IMR-90 (cell line): ENCODE measurements at regions not wholly inside any gene's neighbourhood (a gene's known extent, or its start where the extent isn't known, plus 50 kb on each side); places are given as distances from the start of the nearest gene placed in this dataset.

Source experiments
- ATAC-seq: fragments of 200-7000 bp; cut with Tn5 transposase; 2 replicates; pipeline ENCODE4 v1.9.1; 2020; ENCODE audit warnings: low read depth, mild to moderate bottlenecking, moderate library complexity
- BruUV-seq: library from RNA; stranded (reverse); fragments of 400-500 nt; replicated peaks from 2 replicates; lab custom pipeline; 2021; lab: Mats Ljungman, UMichigan
- CTCF ChIA-PET: fragments of 300-600 bp; formaldehyde crosslinking; extraction: SDS; loops from one replicate; lab custom pipeline; 2021; ENCODE audit warnings: antibody characterized with exemption; lab: Yijun Ruan, JAX
- POLR2A ChIA-PET: fragments of 300-600 bp; sonication (Branson Sonifier 250); formaldehyde crosslinking; loops from one replicate; lab custom pipeline; 2022; ENCODE audit warnings: antibody characterized with exemption; ENCODE audit not compliant: unreplicated experiment; lab: Charles Lee
- DNase-seq: peaks from one replicate; pipeline ENCODE4 v3.0.0; 2013
- H2AFZ ChIP-seq: replicated peaks from 2 replicates; pipeline ENCODE3; 2013; ENCODE audit warnings: low read length, mild to moderate bottlenecking; ENCODE audit not compliant: poor library complexity
- H2AK5ac ChIP-seq: 2 replicates; pipeline ENCODE4 v1.6.1; 2013; ENCODE audit warnings: low read depth, low read length, inconsistent platforms
- H2AK9ac ChIP-seq: replicated peaks from 2 replicates; pipeline ENCODE3; 2013; ENCODE audit warnings: mild to moderate bottlenecking, low read depth, low read length, moderate library complexity; ENCODE audit not compliant: poor library complexity
- H2BK120ac ChIP-seq: 2 replicates; pipeline ENCODE4 v1.6.1; 2013; ENCODE audit warnings: low read depth, low read length, inconsistent platforms
- H2BK15ac ChIP-seq: 3 replicates; pipeline ENCODE4 v1.6.1; 2013; ENCODE audit warnings: low read depth, low read length, inconsistent platforms
- H2BK20ac ChIP-seq: 2 replicates; pipeline ENCODE4 v1.6.1; 2013; ENCODE audit warnings: low read depth, mild to moderate bottlenecking, inconsistent platforms, low read length, moderate library complexity
- H2BK5ac ChIP-seq: 2 replicates; pipeline ENCODE4 v1.6.1; 2013; ENCODE audit warnings: mild to moderate bottlenecking, low read depth, low read length, inconsistent platforms; ENCODE audit not compliant: poor library complexity, severe bottlenecking
- H3K14ac ChIP-seq: replicated peaks from 2 replicates; pipeline ENCODE4 v1.6.1; 2013; ENCODE audit warnings: low read depth, low read length, inconsistent platforms
- H3K18ac ChIP-seq: 2 replicates; pipeline ENCODE4 v1.6.1; 2013; ENCODE audit warnings: low read depth, low read length, control low read depth
- H3K23ac ChIP-seq: 2 replicates; pipeline ENCODE4 v1.6.1; 2013; ENCODE audit warnings: low read depth, low read length, inconsistent platforms
- H3K27ac ChIP-seq: 2 replicates; pipeline ENCODE4 v1.5.1; 2013; ENCODE audit warnings: mild to moderate bottlenecking, control low read depth, low read length; ENCODE audit not compliant: insufficient read depth
- H3K27me3 ChIP-seq: 2 replicates; pipeline ENCODE4 v1.6.1; 2013; ENCODE audit warnings: low read length; ENCODE audit not compliant: control insufficient read depth, insufficient read depth
- H3K36me3 ChIP-seq: 2 replicates; pipeline ENCODE4 v1.6.1; 2013; ENCODE audit warnings: low read length, mixed read lengths; ENCODE audit not compliant: control insufficient read depth, insufficient read depth
- H3K4ac ChIP-seq: 2 replicates; pipeline ENCODE4 v1.6.1; 2013; ENCODE audit warnings: low read depth, low read length, inconsistent platforms
- H3K4me1 ChIP-seq: 2 replicates; pipeline ENCODE4 v1.6.1; 2013; ENCODE audit warnings: low read length, mixed read lengths; ENCODE audit not compliant: control insufficient read depth, insufficient read depth
- H3K4me2 ChIP-seq: 2 replicates; pipeline ENCODE4 v1.6.1; 2013; ENCODE audit warnings: low read depth, mild to moderate bottlenecking, control low read depth, low read length, moderate library complexity
- H3K4me3 ChIP-seq: 2 replicates; pipeline ENCODE4 v1.5.1; 2013; ENCODE audit warnings: low read depth, mild to moderate bottlenecking, control low read depth, low read length, moderate library complexity; ENCODE audit not compliant: insufficient read depth
- H3K56ac ChIP-seq: 2 replicates; pipeline ENCODE4 v1.6.1; 2013; ENCODE audit warnings: low read length, inconsistent platforms; ENCODE audit not compliant: insufficient read depth; ENCODE audit errors: extremely low read depth
- H3K79me1 ChIP-seq, 2 experiments: 2 replicates each; pipeline ENCODE4 v1.6.1; 2013; ENCODE audit warnings: low read length in 2 of 2, inconsistent platforms in 1 of 2, low read depth in 1 of 2
- H3K9ac ChIP-seq: 2 replicates; pipeline ENCODE4 v1.6.1; 2013; ENCODE audit warnings: low read depth, low read length, control low read depth
- H3K9me1 ChIP-seq: 2 replicates; pipeline ENCODE4 v1.6.1; 2013; ENCODE audit warnings: low read length, inconsistent platforms; ENCODE audit not compliant: insufficient read depth
- H3K9me3 ChIP-seq: 2 replicates; pipeline ENCODE4 v1.6.1; 2013; ENCODE audit warnings: low read length; ENCODE audit not compliant: control insufficient read depth, insufficient read depth
- H4K20me1 ChIP-seq: 2 replicates; pipeline ENCODE4 v1.6.1; 2013; ENCODE audit warnings: low read length, inconsistent platforms; ENCODE audit not compliant: insufficient read depth
- H4K5ac ChIP-seq: 2 replicates; pipeline ENCODE4 v1.6.1; 2013; ENCODE audit warnings: mild to moderate bottlenecking, low read depth, low read length, control low read depth
- H4K8ac ChIP-seq, 2 experiments: 2 replicates each; pipeline ENCODE4 v1.6.1; 2013; ENCODE audit warnings: low read depth in 2 of 2, low read length in 2 of 2, control low read depth in 1 of 2, inconsistent platforms in 1 of 2
- H4K91ac ChIP-seq: 2 replicates; pipeline ENCODE4 v1.6.1; 2013; ENCODE audit warnings: low read depth, low read length, inconsistent platforms; ENCODE audit not compliant: insufficient read depth
- BHLHE40 ChIP-seq: fragments of 150-350 bp; IDR thresholded peaks from 2 replicates; pipeline ENCODE4 v1.6.1; 2016; ENCODE audit warnings: mild to moderate bottlenecking, low read depth, low read length
- CEBPB ChIP-seq: IDR thresholded peaks from 2 replicates; pipeline ENCODE4 v1.6.1; 2012; ENCODE audit warnings: low read depth, low read length, improper control_type of control experiment
- CHD1 ChIP-seq: IDR thresholded peaks from 2 replicates; pipeline ENCODE4 v1.6.1; 2012; ENCODE audit warnings: low read depth, low read length, improper control_type of control experiment
- FOS ChIP-seq: fragments of 150-350 bp; IDR thresholded peaks from 2 replicates; pipeline ENCODE4 v1.6.1; 2016; ENCODE audit warnings: low read depth, low read length
- MAFK ChIP-seq: IDR thresholded peaks from 2 replicates; pipeline ENCODE4 v1.6.1; 2012; ENCODE audit warnings: low read depth, low read length, improper control_type of control experiment
- MAZ ChIP-seq: IDR thresholded peaks from 2 replicates; pipeline ENCODE4 v1.6.1; 2012; ENCODE audit warnings: low read depth, mild to moderate bottlenecking, low read length, improper control_type of control experiment, moderate library complexity, borderline replicate concordance
- MXI1 ChIP-seq: IDR thresholded peaks from 2 replicates; pipeline ENCODE4 v1.6.1; 2012; ENCODE audit warnings: low read depth, mild to moderate bottlenecking, low read length, moderate library complexity, borderline replicate concordance
- NFE2L2 ChIP-seq: fragments of 150-350 bp; IDR thresholded peaks from 2 replicates; pipeline ENCODE4 v1.6.1; 2016; ENCODE audit warnings: low read depth, mild to moderate bottlenecking, low read length
- POLR2A ChIP-seq: IDR thresholded peaks from 2 replicates; pipeline ENCODE4 v1.6.1; 2012; ENCODE audit warnings: mild to moderate bottlenecking, low read depth, low read length
- RAD21 ChIP-seq: IDR thresholded peaks from 2 replicates; pipeline ENCODE4 v1.6.1; 2012; ENCODE audit warnings: low read length, improper control_type of control experiment
- RCOR1 ChIP-seq: IDR thresholded peaks from 2 replicates; pipeline ENCODE4 v1.6.1; 2012; ENCODE audit warnings: mild to moderate bottlenecking, low read length, improper control_type of control experiment; ENCODE audit not compliant: insufficient replicate concordance
- RFX5 ChIP-seq: IDR thresholded peaks from 2 replicates; pipeline ENCODE4 v1.8.0; 2012; ENCODE audit warnings: low read depth, mild to moderate bottlenecking, low read length, moderate library complexity
- SMC3 ChIP-seq: fragments of 150-350 bp; IDR thresholded peaks from 2 replicates; pipeline ENCODE4 v1.6.1; 2016; ENCODE audit warnings: low read depth, mild to moderate bottlenecking, antibody characterized with exemption, low read length, moderate library complexity
- USF2 ChIP-seq: fragments of 150-350 bp; IDR thresholded peaks from 2 replicates; pipeline ENCODE4 v1.6.1; 2017; ENCODE audit warnings: mild to moderate bottlenecking, antibody characterized with exemption, low read length, low read depth
- dilution Hi-C: fragments of 300-500 bp; cut with HindIII; formaldehyde crosslinking; loops from one replicate; pipeline ENCODE4 v1.14.3; 2018; ENCODE audit warnings: low sequenced_read_pairs; ENCODE audit not compliant: unreplicated experiment
- in situ Hi-C: fragments of 300-500 bp; cut with MboI; formaldehyde crosslinking; loops from 3 replicates; pipeline ENCODE4 v1.14.3; 2019; ENCODE audit warnings: low sequenced_read_pairs, inconsistent platforms, mixed read lengths
- intact Hi-C: fragments of 100-400 bp; cut with micrococcal nuclease; formaldehyde crosslinking; loops from 2 replicates; pipeline ENCODE4 v1.10.0; 2022
- TF ChIP-seq, protein P1 (sequence below): fragments of 150-350 bp; IDR thresholded peaks from 2 replicates; pipeline ENCODE4 v1.6.1; 2016; ENCODE audit warnings: low read depth, mild to moderate bottlenecking, low read length, moderate library complexity, borderline replicate concordance
- TF ChIP-seq, protein P2 (sequence below): conservative IDR thresholded peaks from 2 replicates; pipeline ENCODE4 v1.5.1; 2012; ENCODE audit warnings: mild to moderate bottlenecking, low read depth, low read length, improper control_type of control experiment

DNA sequence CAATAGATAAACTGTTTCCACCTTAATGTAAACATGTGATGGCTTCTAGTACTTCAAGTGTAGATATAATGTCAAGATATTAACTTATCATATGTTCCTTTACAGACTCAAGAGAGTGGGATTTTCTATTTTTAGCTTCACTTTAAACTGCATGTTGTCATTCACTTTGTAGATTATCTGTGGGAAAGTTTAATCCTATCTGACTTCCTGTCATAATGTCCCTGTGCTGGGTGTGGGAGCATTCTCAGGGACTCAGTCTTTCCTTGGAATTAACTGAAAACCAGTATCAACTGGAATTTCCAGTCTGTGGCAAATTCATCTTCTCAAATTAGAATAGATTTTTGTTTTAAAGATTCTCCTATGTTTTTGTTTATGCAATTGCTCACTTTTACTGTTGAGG is 226.1 kb upstream of the FERMT1 start:
- no peaks in the 10 kb centered on the region for H4K20me1 ChIP-seq
- H3K4me2 ChIP-seq: no peak overlapping the region
- H3K56ac ChIP-seq: no peak overlapping the region
- H2AK5ac ChIP-seq: no peak overlapping the region
- no peak overlapping the region for H3K4ac ChIP-seq
- no peak for ATAC-seq
- no peak overlapping the region for H4K8ac ChIP-seq
- in situ Hi-C loops (no loop called here), dilution Hi-C loops (no loop called here), intact Hi-C loops (no loop called here)
- H3K4me1 ChIP-seq: no peaks in the 10 kb centered on the region
- no peak overlapping the region for H2BK20ac ChIP-seq
- no peaks in the 10 kb centered on the region for H3K36me3 ChIP-seq
- no peak overlapping the region for H3K14ac ChIP-seq
- H2BK15ac ChIP-seq: no peak overlapping the region
- no peak for DNase-seq
- H4K91ac ChIP-seq: no peak overlapping the region
- no peak overlapping the region for H2AK9ac ChIP-seq
- H3K23ac ChIP-seq: no peak overlapping the region
- no peak overlapping the region for H3K4me3 ChIP-seq
- ChIA-PET POLR2A (no interaction called here), CTCF (no interaction called here)
- no peaks in the 10 kb centered on the region for H3K27me3 ChIP-seq
- no peak overlapping the region for H4K5ac ChIP-seq
- no peak overlapping the region for H2BK120ac ChIP-seq
- H3K27ac ChIP-seq: no peak overlapping the region
- no TSS peak for BruUV-seq
- no peak overlapping the region for H2AFZ ChIP-seq
- H3K9me1 ChIP-seq: no peaks in the 10 kb centered on the region
- no peak overlapping the region for H2BK5ac ChIP-seq
- no peaks in the 10 kb centered on the region for H3K9me3 ChIP-seq
- no peak overlapping the region for H3K9ac ChIP-seq
- H3K18ac ChIP-seq: no peak overlapping the region
- TF ChIP-seq RCOR1 (no peak), RAD21 (no peak), MAZ (no peak), USF2 (no peak), CEBPB (no peak), SMC3 (no peak), FOS (no peak), MAFK (no peak), NFE2L2 (no peak), POLR2A (no peak), CHD1 (no peak), RFX5 (no peak), MXI1 (no peak), BHLHE40 (no peak)
- TF ChIP-seq, protein P1, sequence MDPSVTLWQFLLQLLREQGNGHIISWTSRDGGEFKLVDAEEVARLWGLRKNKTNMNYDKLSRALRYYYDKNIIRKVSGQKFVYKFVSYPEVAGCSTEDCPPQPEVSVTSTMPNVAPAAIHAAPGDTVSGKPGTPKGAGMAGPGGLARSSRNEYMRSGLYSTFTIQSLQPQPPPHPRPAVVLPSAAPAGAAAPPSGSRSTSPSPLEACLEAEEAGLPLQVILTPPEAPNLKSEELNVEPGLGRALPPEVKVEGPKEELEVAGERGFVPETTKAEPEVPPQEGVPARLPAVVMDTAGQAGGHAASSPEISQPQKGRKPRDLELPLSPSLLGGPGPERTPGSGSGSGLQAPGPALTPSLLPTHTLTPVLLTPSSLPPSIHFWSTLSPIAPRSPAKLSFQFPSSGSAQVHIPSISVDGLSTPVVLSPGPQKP: no peak
- TF ChIP-seq, protein P2, sequence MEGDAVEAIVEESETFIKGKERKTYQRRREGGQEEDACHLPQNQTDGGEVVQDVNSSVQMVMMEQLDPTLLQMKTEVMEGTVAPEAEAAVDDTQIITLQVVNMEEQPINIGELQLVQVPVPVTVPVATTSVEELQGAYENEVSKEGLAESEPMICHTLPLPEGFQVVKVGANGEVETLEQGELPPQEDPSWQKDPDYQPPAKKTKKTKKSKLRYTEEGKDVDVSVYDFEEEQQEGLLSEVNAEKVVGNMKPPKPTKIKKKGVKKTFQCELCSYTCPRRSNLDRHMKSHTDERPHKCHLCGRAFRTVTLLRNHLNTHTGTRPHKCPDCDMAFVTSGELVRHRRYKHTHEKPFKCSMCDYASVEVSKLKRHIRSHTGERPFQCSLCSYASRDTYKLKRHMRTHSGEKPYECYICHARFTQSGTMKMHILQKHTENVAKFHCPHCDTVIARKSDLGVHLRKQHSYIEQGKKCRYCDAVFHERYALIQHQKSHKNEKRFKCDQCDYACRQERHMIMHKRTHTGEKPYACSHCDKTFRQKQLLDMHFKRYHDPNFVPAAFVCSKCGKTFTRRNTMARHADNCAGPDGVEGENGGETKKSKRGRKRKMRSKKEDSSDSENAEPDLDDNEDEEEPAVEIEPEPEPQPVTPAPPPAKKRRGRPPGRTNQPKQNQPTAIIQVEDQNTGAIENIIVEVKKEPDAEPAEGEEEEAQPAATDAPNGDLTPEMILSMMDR: no peak
- no peaks in the 10 kb centered on the region for H3K79me1 ChIP-seq
